ENCODE measurements at regions not wholly inside any gene's neighbourhood (a gene's known extent, or its start where the extent isn't known, plus 50 kb on each side); places are given as distances from the start of the nearest gene placed in this dataset.

DNA sequence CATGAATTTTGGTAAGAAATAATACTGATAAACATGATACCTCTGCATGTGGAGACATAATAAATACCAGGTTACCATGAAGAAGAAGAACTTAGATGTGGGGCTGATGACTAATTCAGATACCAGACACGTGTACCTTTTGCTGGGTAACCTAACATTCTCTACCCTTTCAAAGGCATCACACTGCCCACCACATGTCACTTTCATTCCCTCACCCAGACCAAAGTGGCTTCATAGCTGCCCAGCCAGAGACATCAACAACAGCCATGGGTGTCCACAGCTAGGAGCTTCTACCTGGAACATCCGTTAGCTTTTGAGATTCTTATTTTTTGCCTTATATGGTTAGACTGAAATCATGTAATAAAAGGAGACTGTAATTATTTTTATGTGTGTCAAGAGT is 396.8 kb downstream of the MED10 start:
- Mint-ChIP-seq H3K4me3 (no peak overlapping the region), H3K36me3 (no peaks in the 10 kb centered on the region), H3K9me3 (no peaks in the 10 kb centered on the region), H3K4me1 (no peaks in the 10 kb centered on the region), H3K27ac (no peak overlapping the region), H3K27me3 (peaks cover 3% of the 10 kb centered on the region)

- Mint-ChIP-seq H3K4me3 (no peak overlapping the region), H3K36me3 (no peaks in the 10 kb centered on the region), H3K27me3 (peaks cover 4% of the 10 kb centered on the region), H3K4me1 (no peaks in the 10 kb centered on the region), H3K27ac (no peak overlapping the region), H3K9me3 (no peaks in the 10 kb centered on the region)
Observed at GRCh38 chr5:5980538-5980895, 397.8 kb downstream of the MED10 start.

- H3K36me3 Mint-ChIP-seq: no peaks in the 10 kb centered on the region
- H3K27me3 Mint-ChIP-seq: peaks cover 2% of the 10 kb centered on the region
- H3K4me3 Mint-ChIP-seq: no peak overlapping the region
- no peaks in the 10 kb centered on the region for H3K9me3 Mint-ChIP-seq
- no peak overlapping the region for H3K27ac Mint-ChIP-seq
- H3K4me1 Mint-ChIP-seq: no peaks in the 10 kb centered on the region
Observed at GRCh38 chr5:5979761-5980537, 398.4 kb downstream of the MED10 start.

DNA sequence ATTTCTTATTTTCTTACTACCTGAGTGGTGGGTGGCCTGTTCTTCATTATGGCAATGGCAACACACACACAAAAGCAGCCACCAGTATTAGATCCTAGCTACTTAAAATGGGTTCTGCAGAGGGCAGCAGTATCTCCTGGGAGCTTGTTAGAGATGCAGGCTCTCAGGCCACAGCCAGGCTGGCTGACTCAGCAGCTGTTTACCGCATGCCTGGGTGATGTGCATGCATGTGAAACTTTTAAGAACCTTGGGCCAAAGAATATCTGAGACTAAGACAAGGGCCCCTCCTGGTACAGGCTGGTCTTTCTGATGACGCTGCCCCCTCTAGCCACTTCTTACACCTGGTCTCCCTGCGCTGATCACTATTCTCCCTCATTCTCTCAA is 399.0 kb downstream of the MED10 start:
- Mint-ChIP-seq H3K27ac (no peak overlapping the region), H3K36me3 (no peaks in the 10 kb centered on the region), H3K27me3 (peaks cover 2% of the 10 kb centered on the region), H3K9me3 (no peaks in the 10 kb centered on the region), H3K4me3 (no peak overlapping the region), H3K4me1 (no peaks in the 10 kb centered on the region)

DNA sequence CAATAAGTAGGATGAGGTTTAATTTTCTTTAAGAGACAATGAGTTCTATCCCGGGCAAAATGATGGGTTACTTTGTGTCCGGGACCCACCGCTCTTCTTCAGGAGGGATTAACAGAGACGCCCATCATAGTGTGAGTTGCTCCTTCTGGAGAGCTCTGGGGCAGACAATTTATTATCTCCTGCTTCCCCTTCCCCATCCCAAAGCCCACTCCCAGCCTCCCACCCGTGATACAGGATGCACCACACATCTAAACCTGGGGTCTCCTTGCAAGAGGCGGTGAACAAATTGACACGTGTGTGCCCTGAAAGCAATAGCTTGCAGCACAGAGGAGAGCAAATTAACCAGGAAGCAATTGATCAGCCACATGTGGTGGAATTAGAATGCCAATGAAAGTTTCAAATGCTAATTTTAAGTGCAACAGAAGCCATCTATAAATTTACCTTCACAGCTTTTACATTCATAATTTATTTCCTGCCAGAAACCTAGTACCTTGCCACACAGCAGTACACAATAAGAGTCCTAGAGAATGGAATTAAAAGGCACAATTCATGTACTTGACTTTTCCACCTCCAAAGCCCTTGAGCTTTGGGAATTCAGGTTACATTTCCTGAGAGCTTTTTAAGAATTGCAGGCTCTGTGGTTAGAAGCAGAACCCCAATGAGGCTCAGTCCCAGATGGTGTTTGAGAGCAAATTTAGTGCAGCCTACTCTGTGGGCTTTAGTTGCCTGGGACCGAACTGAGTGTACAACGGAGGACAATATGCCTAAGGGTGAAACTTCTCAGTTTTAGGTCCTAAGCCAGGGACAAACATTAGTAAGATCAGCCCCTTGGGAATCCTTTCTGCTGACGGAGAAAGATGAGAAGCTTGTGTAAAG is 399.6 kb downstream of the MED10 start:
- no peak overlapping the region for H3K4me3 Mint-ChIP-seq
- peaks cover 1% of the 10 kb centered on the region for H3K27me3 Mint-ChIP-seq
- H3K4me1 Mint-ChIP-seq: no peaks in the 10 kb centered on the region
- H3K27ac Mint-ChIP-seq: no peak overlapping the region
- H3K36me3 Mint-ChIP-seq: no peaks in the 10 kb centered on the region
- H3K9me3 Mint-ChIP-seq: no peaks in the 10 kb centered on the region

GRCh38 chr5:5971203-5971602 is 407.1 kb downstream of the MED10 start:
- Mint-ChIP-seq H3K4me3 (no peak overlapping the region), H3K4me1 (no peaks in the 10 kb centered on the region), H3K27ac (no peak overlapping the region), H3K36me3 (no peaks in the 10 kb centered on the region), H3K27me3 (peaks cover 4% of the 10 kb centered on the region), H3K9me3 (peaks cover 5% of the 10 kb centered on the region)

- H3K4me3 Mint-ChIP-seq: no peak overlapping the region
Observed at GRCh38 chr5:5969942-5970483, 408.3 kb downstream of the MED10 start.

DNA sequence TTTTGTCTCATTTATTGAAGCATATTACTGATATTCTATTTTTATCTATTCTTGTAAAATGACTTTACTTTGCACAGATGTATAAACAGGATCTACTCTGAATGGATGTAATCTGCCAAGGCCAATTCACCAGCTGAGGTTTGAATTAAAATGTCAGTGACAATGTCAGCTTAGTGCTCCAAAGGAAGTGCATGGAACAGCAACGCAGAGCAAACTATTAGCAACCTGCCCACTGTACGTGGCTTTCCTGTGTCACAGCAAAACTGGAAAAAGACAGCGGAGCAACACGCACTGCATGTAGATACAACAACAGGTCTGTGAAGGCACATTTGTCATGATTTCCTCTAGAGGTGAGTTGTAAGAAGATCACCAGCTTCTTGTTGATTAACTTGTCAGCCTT is 409.4 kb downstream of the MED10 start:
- H3K27me3 Mint-ChIP-seq: peaks cover 4% of the 10 kb centered on the region
- H3K4me3 Mint-ChIP-seq: no peak overlapping the region
- H3K36me3 Mint-ChIP-seq: no peaks in the 10 kb centered on the region
- H3K27ac Mint-ChIP-seq: no peak overlapping the region
- peaks cover 12% of the 10 kb centered on the region for H3K9me3 Mint-ChIP-seq
- H3K4me1 Mint-ChIP-seq: no peaks in the 10 kb centered on the region

More at GRCh38 chr5:5969942-5970483, 408.3 kb downstream of the MED10 start:
- Mint-ChIP-seq H3K4me1 (no peaks in the 10 kb centered on the region), H3K27me3 (peaks cover 4% of the 10 kb centered on the region), H3K9me3 (peaks cover 5% of the 10 kb centered on the region), H3K27ac (no peak overlapping the region), H3K36me3 (no peaks in the 10 kb centered on the region)

DNA sequence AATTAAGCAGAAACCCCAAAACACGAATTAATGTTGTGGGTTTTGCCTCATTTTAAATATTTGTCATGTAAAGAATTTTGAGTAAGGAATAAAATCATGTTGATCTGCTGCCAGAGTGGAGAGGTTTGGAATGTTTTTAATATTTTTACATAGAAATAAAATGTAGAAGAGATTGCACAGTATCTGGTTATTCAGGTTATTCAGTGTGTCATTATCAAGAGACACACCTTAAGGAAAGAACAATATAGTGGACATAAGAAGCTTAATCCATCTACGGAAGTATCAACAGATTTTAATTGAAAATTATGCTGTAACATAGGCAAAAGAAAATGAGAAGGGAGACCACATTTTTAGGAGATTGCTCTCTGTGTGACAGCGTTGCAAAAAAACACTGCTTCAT is 410.4 kb downstream of the MED10 start:
- Mint-ChIP-seq H3K27me3 (peaks cover 4% of the 10 kb centered on the region), H3K4me1 (no peaks in the 10 kb centered on the region), H3K36me3 (no peaks in the 10 kb centered on the region), H3K9me3 (peaks cover 10% of the 10 kb centered on the region), H3K4me3 (no peak overlapping the region), H3K27ac (no peak overlapping the region)

DNA sequence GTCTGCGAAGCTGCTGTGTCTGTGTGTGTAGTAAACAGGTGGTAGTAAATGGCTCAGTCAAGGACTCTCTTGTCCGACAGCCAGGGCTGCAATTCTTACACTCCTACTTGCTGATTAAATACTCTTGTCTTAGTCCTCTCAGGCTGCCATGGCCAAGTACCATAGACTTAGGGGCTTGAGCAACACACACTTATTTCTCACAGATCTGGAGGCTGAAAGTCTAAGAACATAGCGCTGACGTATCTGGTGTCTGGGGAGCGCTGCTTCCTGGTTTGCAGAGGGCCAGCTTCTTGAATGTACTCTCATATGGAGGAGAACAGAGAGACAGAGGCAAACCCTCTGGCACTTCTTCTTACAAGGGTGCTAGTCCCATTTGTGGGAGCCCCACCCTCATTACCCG is 411.0 kb downstream of the MED10 start:
- Mint-ChIP-seq H3K36me3 (no peaks in the 10 kb centered on the region), H3K4me1 (no peaks in the 10 kb centered on the region), H3K9me3 (peaks cover 7% of the 10 kb centered on the region), H3K27me3 (peaks cover 3% of the 10 kb centered on the region), H3K4me3 (no peak overlapping the region), H3K27ac (no peak overlapping the region)

GRCh38 chr5:5965132-5965531 is 413.2 kb downstream of the MED10 start:
- H3K4me1 Mint-ChIP-seq: no peaks in the 10 kb centered on the region
- peaks cover 4% of the 10 kb centered on the region for H3K27me3 Mint-ChIP-seq

GRCh38 chr5:5964347-5964746 is 414.0 kb downstream of the MED10 start:
- peaks cover 3% of the 10 kb centered on the region for H3K27me3 Mint-ChIP-seq

More at GRCh38 chr5:5965132-5965531, 413.2 kb downstream of the MED10 start:
- Mint-ChIP-seq H3K4me3 (no peak overlapping the region), H3K36me3 (no peaks in the 10 kb centered on the region), H3K27ac (no peak overlapping the region), H3K9me3 (peaks cover 7% of the 10 kb centered on the region)

DNA sequence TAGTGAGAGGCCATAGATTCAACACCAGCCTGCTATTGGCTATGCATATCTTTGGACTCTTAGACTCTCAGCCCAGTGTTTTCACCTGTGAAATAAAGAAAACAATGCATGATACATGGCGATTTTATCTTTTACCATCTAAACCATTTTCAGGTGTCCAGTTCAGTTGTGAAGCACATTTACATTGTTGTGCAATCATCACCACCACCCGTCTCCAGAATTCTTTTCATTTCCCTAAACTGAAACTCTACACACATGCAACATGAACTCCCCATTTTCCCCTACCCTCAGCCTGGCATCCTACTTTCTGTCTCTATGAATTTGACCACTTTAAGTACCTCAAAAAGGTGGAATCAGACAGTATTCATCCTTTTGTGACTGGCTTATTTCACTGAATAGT is 420.6 kb downstream of the MED10 start:
- Mint-ChIP-seq H3K36me3 (no peaks in the 10 kb centered on the region), H3K4me1 (no peaks in the 10 kb centered on the region), H3K9me3 (no peaks in the 10 kb centered on the region), H3K4me3 (no peak overlapping the region), H3K27ac (no peak overlapping the region), H3K27me3 (peaks cover 5% of the 10 kb centered on the region)

More at GRCh38 chr5:5964347-5964746, 414.0 kb downstream of the MED10 start:
- Mint-ChIP-seq H3K9me3 (peaks cover 7% of the 10 kb centered on the region), H3K4me3 (no peak overlapping the region), H3K36me3 (no peaks in the 10 kb centered on the region), H3K4me1 (no peaks in the 10 kb centered on the region), H3K27ac (no peak overlapping the region)

- H3K27ac Mint-ChIP-seq: no peak overlapping the region
- H3K9me3 Mint-ChIP-seq: no peaks in the 10 kb centered on the region
- H3K36me3 Mint-ChIP-seq: no peaks in the 10 kb centered on the region
- H3K27me3 Mint-ChIP-seq: peaks cover 4% of the 10 kb centered on the region
- H3K4me3 Mint-ChIP-seq: no peak overlapping the region
- no peaks in the 10 kb centered on the region for H3K4me1 Mint-ChIP-seq
Observed at GRCh38 chr5:5954275-5954598, 424.1 kb downstream of the MED10 start.

DNA sequence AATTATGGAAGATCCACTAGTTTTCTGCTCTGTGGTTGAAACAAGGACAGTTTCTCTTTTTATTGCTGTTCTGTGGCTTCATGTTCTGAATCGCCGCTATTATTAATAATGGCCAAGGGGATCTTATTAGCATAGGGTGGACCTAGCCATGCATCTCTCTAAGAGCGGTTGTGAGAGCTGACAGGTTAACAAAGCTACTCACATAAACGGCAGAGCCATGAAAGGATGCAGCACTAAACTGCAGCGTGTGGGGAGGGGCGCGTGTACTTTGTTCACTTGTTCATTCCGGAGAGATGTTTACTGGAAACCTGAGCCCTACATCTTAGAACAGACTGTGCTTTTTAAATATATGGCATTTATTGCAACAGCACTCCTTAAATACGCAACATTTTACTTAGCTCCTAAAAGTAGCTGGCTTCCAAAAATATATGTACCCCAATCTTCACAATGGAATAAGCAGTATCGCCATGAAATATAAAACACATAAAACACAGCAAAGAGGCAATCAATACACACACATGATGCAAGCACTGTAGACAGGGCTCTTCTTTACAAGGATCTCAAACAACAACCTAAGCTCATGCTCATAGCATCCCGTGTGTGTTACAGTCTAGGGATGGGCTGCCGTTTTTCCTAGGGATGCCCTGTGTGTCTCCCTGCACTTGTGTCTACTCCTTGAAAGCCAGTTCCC is 424.6 kb downstream of the MED10 start:
- Mint-ChIP-seq H3K4me3 (no peak overlapping the region), H3K36me3 (no peaks in the 10 kb centered on the region), H3K27ac (no peak overlapping the region), H3K27me3 (peaks cover 4% of the 10 kb centered on the region), H3K4me1 (no peaks in the 10 kb centered on the region), H3K9me3 (no peaks in the 10 kb centered on the region)

DNA sequence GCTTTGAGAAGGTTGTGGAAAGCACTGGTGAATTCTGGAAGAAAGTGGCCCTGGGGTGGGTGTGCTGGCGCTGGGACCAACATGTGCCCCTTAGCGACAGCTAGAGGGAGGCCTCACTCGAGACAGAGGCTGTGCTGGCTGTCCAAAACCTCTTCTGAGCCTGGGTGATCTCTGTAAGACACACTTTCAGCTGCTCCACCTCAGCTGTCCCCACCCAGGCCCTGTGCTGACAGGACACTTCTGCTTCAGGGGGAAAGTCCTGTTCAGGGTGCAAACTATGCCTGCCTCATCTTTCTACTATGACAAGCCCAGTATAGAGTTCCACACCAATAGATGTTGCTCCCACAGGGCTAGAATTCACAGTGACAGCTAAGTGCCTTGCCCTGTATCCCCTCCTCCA is 426.4 kb downstream of the MED10 start:
- Mint-ChIP-seq H3K4me3 (no peak overlapping the region), H3K27me3 (peaks cover 4% of the 10 kb centered on the region), H3K36me3 (no peaks in the 10 kb centered on the region), H3K4me1 (no peaks in the 10 kb centered on the region), H3K27ac (no peak overlapping the region), H3K9me3 (peaks cover 12% of the 10 kb centered on the region)
